ENCODE measurements at regions not wholly inside any gene's neighbourhood (a gene's known extent, or its start where the extent isn't known, plus 50 kb on each side); places are given as distances from the start of the nearest gene placed in this dataset.

DNA sequence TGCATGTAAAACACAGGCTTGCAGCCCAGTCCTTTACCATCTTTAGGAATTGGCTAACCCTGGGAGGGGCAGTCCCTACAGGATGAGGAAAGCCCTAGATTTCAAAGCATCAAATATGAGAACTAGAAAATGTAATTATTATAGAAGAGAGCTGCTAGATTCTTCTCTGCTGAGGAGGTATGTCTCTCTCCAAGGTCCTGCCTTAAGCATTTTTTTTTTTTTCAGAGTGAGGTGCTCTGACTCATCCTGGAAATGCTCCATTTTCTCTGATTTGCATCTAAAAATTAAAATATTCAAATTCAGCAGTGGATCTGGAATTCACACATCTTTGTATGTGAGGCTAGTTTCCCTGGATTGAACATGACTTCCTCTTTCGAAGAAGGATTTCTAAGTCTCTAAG, 149.8 kb downstream of the ZNF648 start:
- CTCF ChIA-PET: no interaction called here
- POLR2A ChIA-PET: no interaction called here
- Histone ChIP-seq H3K36me3 (ENCODE audit: control insufficient read depth, insufficient read depth, low read length) (no peaks in the 10 kb centered on the region), H3K4me3 (ENCODE audit: low read depth, low read length) (no peak overlapping the region), H3K27me3 (ENCODE audit: control insufficient read depth, insufficient read depth, low read length) (no peaks in the 10 kb centered on the region)
- DNase-seq (ENCODE audit: low read depth): no peak
- TF ChIP-seq, protein P1, sequence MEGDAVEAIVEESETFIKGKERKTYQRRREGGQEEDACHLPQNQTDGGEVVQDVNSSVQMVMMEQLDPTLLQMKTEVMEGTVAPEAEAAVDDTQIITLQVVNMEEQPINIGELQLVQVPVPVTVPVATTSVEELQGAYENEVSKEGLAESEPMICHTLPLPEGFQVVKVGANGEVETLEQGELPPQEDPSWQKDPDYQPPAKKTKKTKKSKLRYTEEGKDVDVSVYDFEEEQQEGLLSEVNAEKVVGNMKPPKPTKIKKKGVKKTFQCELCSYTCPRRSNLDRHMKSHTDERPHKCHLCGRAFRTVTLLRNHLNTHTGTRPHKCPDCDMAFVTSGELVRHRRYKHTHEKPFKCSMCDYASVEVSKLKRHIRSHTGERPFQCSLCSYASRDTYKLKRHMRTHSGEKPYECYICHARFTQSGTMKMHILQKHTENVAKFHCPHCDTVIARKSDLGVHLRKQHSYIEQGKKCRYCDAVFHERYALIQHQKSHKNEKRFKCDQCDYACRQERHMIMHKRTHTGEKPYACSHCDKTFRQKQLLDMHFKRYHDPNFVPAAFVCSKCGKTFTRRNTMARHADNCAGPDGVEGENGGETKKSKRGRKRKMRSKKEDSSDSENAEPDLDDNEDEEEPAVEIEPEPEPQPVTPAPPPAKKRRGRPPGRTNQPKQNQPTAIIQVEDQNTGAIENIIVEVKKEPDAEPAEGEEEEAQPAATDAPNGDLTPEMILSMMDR (IDR thresholded peaks at IDR 0.05; ENCODE audit: insufficient read depth, low read depth, low read length): no peak

DNA sequence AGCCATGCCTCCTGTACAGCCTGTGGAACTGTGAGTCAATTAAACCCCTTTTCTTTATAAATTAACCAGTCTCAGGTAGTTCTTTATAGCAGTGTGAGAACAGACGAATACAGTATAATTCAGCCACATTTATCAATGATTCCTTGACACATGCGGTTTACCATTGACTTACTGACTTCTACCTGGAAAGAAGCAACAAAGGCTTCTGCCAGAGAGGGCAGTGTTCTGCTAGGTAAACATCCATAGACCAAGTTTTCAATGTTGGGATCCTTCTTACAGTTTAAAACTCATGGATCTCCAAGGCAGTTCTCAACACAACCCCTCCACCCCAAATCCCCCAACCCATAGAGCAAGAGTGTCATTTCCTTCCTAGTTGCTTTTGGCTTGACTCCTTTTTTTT, 150.6 kb downstream of the ZNF648 start:
- Histone ChIP-seq H3K36me3 (ENCODE audit: control insufficient read depth, insufficient read depth, low read length) (no peaks in the 10 kb centered on the region), H3K4me3 (ENCODE audit: low read depth, low read length) (no peak overlapping the region), H3K27me3 (ENCODE audit: control insufficient read depth, insufficient read depth, low read length) (no peaks in the 10 kb centered on the region)
- CTCF ChIA-PET: no interaction called here
- POLR2A ChIA-PET: no interaction called here
- DNase-seq (ENCODE audit: low read depth): no peak
- TF ChIP-seq, protein P1 (IDR thresholded peaks at IDR 0.05; ENCODE audit: insufficient read depth, low read depth, low read length): no peak

DNA sequence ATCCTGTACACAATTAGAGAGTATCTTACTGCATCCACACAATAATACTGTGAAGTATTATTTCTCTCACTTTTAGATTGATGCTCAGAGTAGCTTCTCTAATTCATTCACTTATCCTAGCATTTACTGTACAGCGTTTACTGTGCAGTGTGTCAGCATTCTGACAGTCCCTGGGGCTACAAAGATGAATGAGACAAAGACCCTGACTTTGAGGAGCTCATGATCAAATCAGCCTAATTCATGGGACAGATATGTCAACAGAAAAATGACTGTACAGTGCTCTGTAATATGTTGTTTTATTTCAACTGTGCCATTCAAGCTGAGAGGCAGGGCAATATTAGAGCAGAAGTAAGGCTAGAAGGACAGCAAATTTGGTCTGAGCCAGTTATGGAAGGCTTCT, 152.5 kb downstream of the ZNF648 start:
- CTCF ChIA-PET: no interaction called here

DNA sequence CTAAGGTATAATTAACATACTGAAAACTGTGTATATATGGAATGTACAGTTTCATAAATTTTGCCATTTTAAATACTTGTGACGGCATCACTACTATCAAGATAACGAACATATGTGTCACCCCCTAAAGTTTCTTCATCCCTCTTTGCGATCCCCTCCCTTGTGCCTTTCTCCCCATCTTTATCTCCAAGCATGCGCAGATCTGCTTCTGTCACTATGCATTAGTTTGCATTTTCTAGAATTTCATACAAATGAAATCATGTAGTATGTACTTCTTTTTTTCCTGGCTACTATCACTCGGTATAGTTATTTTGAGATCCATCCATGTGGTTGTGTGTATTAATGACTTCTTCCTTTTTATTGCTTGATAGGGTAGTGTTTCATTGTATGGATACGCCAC, 154.9 kb downstream of the ZNF648 start:
- TF ChIP-seq, protein P1 (IDR thresholded peaks at IDR 0.05; ENCODE audit: insufficient read depth, low read depth, low read length): no peak

More for the DNA sequence above, 152.5 kb downstream of the ZNF648 start:
- no peak for DNase-seq (ENCODE audit: low read depth)
- POLR2A ChIA-PET: no interaction called here
- TF ChIP-seq, protein P1 (IDR thresholded peaks at IDR 0.05; ENCODE audit: insufficient read depth, low read depth, low read length): no peak
- Histone ChIP-seq H3K36me3 (ENCODE audit: control insufficient read depth, insufficient read depth, low read length) (no peaks in the 10 kb centered on the region), H3K4me3 (ENCODE audit: low read depth, low read length) (no peak overlapping the region), H3K27me3 (ENCODE audit: control insufficient read depth, insufficient read depth, low read length) (no peaks in the 10 kb centered on the region)

DNA sequence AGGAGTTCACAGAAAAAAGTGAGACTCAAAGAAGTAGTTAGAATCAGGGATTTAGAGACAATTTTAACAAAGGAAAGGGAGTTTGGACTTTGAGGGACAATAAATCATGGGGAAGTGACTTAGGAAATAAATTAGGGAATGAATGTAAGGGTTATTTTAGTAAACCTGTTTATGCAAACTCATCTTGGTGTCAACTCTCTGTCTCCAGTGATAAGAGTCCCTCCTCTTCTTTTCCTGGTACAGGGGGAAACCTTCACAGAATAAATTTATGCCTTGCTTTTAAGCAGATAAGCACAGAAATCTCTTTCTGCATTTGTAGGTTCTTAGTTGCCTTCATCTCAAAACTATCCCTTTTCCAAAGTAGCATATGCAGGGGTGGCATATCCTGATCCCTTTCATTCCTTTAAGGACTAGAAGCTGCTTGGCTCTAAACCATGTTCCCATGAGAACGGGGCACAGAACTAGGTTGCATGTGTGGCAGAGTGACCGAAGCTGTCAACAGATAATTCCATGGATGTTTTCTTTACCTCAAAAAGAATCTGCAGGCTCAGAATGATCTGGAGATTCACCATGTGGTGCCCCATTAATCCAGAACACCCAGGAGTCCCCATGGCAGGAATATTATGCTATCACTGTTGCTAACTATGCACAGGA, 155.4 kb downstream of the ZNF648 start:
- H3K4me3 ChIP-seq (ENCODE audit: low read depth, low read length): no peak overlapping the region
- TF ChIP-seq, protein P1 (IDR thresholded peaks at IDR 0.05; ENCODE audit: insufficient read depth, low read depth, low read length): no peak
- no peak for DNase-seq (ENCODE audit: low read depth)
- H3K36me3 ChIP-seq (ENCODE audit: control insufficient read depth, insufficient read depth, low read length): no peaks in the 10 kb centered on the region
- ChIA-PET CTCF (no interaction called here), POLR2A (no interaction called here)
- H3K27me3 ChIP-seq (ENCODE audit: control insufficient read depth, insufficient read depth, low read length): no peaks in the 10 kb centered on the region

More for the DNA sequence above, 154.9 kb downstream of the ZNF648 start:
- Histone ChIP-seq H3K36me3 (ENCODE audit: control insufficient read depth, insufficient read depth, low read length) (no peaks in the 10 kb centered on the region), H3K27me3 (ENCODE audit: control insufficient read depth, insufficient read depth, low read length) (no peaks in the 10 kb centered on the region), H3K4me3 (ENCODE audit: low read depth, low read length) (no peak overlapping the region)
- no peak for DNase-seq (ENCODE audit: low read depth)
- ChIA-PET POLR2A (no interaction called here), CTCF (no interaction called here)

Data from BJ (cell line).